ENCODE measurements at regions not wholly inside any gene's neighbourhood (a gene's known extent, or its start where the extent isn't known, plus 50 kb on each side); places are given as distances from the start of the nearest gene placed in this dataset.

GRCh38 chrX:54615109-54615508 is 85.1 kb downstream of the GNL3L start:
- H3K4me1 ChIP-seq (ENCODE audit: control insufficient read depth in 1 of 2, insufficient read depth in 1 of 2, low read depth in 1 of 2, low read length in 1 of 2), result no peaks in the 10 kb centered on the region
- TF ChIP-seq CTCF (IDR thresholded peaks at IDR 0.05), result no peak
- no peaks in the 10 kb centered on the region for H3K36me3 ChIP-seq
- H3K9me3 ChIP-seq, result no peaks in the 10 kb centered on the region
- no peak overlapping the region for H3K4me3 ChIP-seq (ENCODE audit: low read depth in 1 of 2, low read length in 1 of 2)
- H3K27me3 ChIP-seq, result no peaks in the 10 kb centered on the region
- H3K27ac ChIP-seq, result no peak overlapping the region

GRCh38 chrX:54633641-54634040 is 103.6 kb downstream of the GNL3L start:
- Histone ChIP-seq H3K4me3 (ENCODE audit: low read depth in 1 of 2, low read length in 1 of 2) (no peak overlapping the region), H3K4me1 (ENCODE audit: control insufficient read depth in 1 of 2, insufficient read depth in 1 of 2, low read depth in 1 of 2, low read length in 1 of 2) (no peaks in the 10 kb centered on the region), H3K9me3 (no peaks in the 10 kb centered on the region), H3K27ac (no peak overlapping the region), H3K36me3 (no peaks in the 10 kb centered on the region), H3K27me3 (no peaks in the 10 kb centered on the region)
- TF ChIP-seq CTCF (IDR thresholded peaks at IDR 0.05), result no peak

- peak overlapping the region; percentile 71 for H3K27ac ChIP-seq
- no peak for TF ChIP-seq CTCF (IDR thresholded peaks at IDR 0.05)
- peak overlapping the region; percentile 60 to 72 for H3K4me3 ChIP-seq (ENCODE audit: low read depth in 1 of 2, low read length in 1 of 2)
- no peaks in the 10 kb centered on the region for H3K9me3 ChIP-seq
- no peaks in the 10 kb centered on the region for H3K27me3 ChIP-seq
- H3K4me1 ChIP-seq (ENCODE audit: control insufficient read depth in 1 of 2, insufficient read depth in 1 of 2, low read depth in 1 of 2, low read length in 1 of 2), result peaks cover 0 to 5% of the 10 kb centered on the region in 2 experiments
- H3K36me3 ChIP-seq, result no peaks in the 10 kb centered on the region
These were observed 109.0 kb downstream of the GNL3L start for GRCh38 chrX:54639018-54639345.

GRCh38 chrX:54639346-54640102 is 109.5 kb downstream of the GNL3L start:
- Histone ChIP-seq H3K27ac (peak overlapping the region; percentile 71), H3K27me3 (no peaks in the 10 kb centered on the region), H3K9me3 (no peaks in the 10 kb centered on the region), H3K4me1 (ENCODE audit: control insufficient read depth in 1 of 2, insufficient read depth in 1 of 2, low read depth in 1 of 2, low read length in 1 of 2) (peaks cover 0 to 5% of the 10 kb centered on the region in 2 experiments), H3K36me3 (no peaks in the 10 kb centered on the region), H3K4me3 (ENCODE audit: low read depth in 1 of 2, low read length in 1 of 2) (peak overlapping the region; percentile 60 to 72)
- no peak for TF ChIP-seq CTCF (IDR thresholded peaks at IDR 0.05)

GRCh38 chrX:54640103-54640690 is 110.2 kb downstream of the GNL3L start:
- H3K36me3 ChIP-seq, result no peaks in the 10 kb centered on the region
- H3K4me3 ChIP-seq (ENCODE audit: low read depth in 1 of 2, low read length in 1 of 2), result peak overlapping the region; percentile 60 to 72
- H3K4me1 ChIP-seq (ENCODE audit: control insufficient read depth in 1 of 2, insufficient read depth in 1 of 2, low read depth in 1 of 2, low read length in 1 of 2), result peaks cover 0 to 5% of the 10 kb centered on the region in 2 experiments
- no peaks in the 10 kb centered on the region for H3K27me3 ChIP-seq
- peak overlapping the region; percentile 71 for H3K27ac ChIP-seq
- H3K9me3 ChIP-seq, result no peaks in the 10 kb centered on the region
- TF ChIP-seq CTCF (IDR thresholded peaks at IDR 0.05), result no peak

Measured in neutrophil (primary cell).